ENCODE measurements at regions not wholly inside any gene's neighbourhood (a gene's known extent, or its start where the extent isn't known, plus 50 kb on each side); places are given as distances from the start of the nearest gene placed in this dataset.
"Not testable (repeated sequence)": the region's sequence is repeated elsewhere in the genome, so short reads cannot be mapped to it uniquely, and the experiment has no call there.

DNA sequence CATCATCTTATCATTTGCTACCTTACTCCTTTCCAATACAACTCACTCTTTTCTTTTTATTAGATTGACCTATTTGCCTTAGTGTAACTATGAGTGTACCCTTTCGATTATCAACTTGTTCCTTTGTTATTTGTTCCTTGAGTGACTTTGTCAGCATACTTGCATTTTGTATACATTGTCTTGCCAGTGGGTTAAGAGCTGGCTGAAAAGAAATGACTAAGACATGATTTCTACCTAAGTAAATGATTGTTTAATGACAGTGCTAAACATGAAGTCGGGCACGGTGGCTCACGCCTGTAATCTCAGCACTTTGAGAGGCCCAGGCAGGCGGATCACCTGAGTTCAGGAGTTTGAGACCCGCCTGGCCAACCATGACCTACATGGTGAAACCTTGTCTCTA is 1042.3 kb downstream of the TBL1XR1 start:
- no peak for DNase-seq

DNA sequence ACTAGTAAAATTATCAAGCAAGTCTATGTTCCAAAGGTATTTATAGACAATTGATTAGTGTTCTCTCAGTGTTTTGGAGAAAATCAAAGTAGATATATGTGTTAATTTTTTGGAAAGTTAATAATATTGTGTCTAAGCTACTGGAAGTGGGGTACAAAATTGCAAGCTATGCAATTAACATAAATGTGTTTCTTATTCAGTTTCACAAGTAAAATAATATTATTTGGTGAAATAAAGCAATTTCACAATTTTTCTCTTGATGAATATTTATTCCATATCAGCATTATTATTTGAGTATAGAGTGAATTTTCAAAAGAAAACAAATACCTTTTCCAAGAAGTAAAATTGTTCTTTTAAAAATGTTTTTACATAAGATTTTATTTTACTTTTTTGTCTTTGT is 1047.7 kb downstream of the TBL1XR1 start:
- DNase-seq = no peak

DNA sequence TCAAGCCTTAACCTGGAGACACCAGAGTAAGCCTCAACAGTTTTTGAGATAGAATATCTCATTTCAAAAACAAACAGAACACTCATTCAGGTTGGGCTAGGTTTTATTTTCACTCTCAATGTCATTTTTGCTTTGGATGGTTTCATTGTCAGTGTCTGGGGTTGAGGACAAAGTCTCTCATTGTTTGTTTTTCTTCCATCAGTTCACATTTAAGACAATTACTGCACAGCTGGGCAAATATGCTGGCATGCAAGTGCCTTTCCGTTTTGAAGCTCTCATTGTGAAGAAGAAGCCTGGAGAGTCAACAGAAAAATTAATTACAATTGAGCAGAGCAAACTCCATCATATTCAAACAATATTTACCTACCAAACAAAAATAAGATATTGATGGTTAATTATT is 1050.0 kb downstream of the TBL1XR1 start:
- DNase-seq = peak; percentile 99

DNA sequence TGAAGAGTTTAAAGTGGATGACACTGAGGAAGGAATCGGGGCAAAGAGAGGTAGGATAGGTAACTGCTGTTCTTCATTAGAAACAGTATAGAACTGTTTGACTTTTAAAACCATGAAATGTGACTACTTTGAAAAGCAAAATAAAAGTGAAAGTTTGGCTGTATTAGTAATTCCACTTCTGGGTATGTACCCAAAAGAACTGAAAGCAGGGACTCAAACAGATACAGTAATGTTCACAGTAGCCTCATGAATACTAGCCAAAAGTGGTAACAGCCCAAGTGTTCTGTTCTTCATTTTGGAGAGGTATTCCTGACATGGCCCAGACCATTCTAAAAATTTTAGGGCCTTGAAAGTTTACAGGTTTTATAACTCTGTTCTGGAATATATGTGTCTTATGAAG is 1055.4 kb downstream of the TBL1XR1 start:
- no peak for DNase-seq

DNA sequence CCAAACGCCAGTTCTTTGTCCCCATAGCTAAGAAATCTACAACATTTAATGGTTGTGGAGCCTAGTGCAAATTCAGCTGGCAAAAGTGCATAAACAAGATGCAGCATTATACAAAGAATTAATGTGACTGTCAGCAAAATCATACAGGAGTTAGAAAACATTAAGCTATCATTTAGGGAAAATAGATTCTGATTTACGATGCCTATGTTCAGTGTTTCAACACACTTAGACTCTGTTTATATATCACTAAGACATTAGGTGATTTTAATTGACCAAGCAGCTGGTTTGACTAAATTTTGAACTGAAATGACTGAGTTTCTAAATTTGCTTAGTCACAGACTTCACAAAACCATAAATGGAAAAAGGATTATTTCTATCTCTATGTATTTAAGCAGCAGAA is 1076.8 kb downstream of the TBL1XR1 start:
- peak; percentile 11 for DNase-seq

DNA sequence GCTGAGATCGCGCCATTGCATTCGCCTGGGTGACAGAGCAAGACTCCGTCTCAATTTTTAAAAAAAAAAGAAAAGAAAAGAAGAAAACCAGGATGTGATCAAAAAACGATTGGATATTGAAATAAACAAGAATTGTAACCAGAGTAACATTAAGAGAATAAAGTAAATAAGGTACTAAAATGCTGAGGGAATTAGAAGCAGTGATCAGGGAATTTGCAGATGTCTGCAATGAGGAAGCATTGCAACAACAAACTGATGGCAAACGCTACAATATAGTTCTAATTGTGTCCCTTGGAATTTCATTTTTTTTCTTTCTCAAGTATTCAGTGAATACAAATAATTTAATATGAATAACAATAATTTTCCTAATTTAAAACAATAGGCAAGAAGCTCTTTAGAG is 1077.5 kb downstream of the TBL1XR1 start:
- DNase-seq = no peak

DNA sequence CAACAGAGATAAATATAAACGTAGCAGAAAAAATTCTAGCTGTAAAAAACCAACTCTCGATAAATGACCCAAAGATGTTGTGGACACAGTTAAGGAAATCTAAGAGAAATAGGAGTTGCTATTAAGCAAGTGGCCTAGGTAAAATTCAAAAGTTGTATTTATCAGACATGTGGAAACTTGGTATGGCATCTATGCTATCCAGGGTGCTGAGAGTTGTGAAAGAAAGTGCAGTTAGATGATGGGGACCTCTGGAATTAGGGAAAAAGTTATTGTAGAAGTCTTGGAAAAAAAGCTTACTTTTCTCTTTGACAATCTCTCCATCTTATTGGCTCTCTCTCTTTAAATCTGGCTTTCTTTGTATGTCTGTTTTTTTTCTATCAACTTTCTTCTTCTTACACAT is 1090.9 kb downstream of the TBL1XR1 start:
- DNase-seq = no peak

DNA sequence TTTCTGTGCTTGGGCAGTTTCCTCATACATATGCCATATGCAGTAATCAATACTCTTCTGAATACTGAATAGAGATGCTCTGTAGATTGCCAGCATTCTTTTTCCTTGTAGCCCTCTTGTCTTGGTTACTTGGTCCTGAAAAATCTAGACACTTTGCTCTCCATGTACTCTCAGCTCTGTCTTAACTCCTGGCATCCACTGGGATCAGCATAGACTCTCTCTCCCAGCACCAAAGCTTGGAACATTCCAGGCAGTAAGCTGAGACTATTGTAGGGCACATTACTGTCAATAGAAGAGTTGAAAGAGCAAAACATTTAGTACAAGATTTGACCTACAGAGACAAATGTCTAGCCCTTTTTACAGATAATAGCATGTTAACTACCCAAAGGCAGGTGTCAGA is 1100.3 kb downstream of the TBL1XR1 start:
- DNase-seq = no peak

DNA sequence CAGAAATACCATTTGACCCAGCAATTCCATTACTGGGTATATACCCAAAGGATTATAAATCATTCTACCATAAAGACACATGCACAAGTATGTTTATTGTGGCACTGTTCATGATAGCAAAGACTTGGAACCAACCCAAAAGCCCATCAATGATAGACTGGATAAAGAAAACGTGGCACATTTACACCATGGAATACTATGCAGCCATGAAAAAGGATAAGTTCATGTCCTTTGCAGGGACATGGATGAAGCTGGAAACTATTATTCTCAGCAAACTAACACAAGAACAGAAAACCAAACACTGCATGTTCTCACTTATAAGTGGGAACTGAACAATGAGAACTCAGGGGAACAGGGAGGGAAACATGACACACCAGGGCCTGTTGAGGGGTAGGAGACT is 1103.4 kb downstream of the TBL1XR1 start:
- DNase-seq = not testable (repeated sequence)

DNA sequence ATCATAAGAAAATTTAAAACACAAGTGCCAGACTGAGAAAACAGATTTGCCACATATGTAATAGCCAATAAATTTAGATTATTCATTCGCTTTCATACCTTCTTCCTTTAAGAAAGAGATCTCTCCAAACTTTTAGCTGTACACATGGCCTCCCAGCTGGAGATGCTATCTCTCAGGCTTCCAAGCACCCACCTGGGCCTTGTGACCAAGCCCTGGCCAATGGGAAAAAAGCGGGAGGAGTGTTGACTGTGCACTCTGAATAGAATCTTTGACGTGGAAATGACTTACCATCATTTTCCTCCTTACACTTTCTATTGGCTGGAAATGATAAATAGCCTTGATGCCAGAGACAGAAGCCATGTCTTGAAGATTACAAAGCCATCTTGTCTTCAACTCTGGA is 1106.6 kb downstream of the TBL1XR1 start:
- DNase-seq = no peak

DNA sequence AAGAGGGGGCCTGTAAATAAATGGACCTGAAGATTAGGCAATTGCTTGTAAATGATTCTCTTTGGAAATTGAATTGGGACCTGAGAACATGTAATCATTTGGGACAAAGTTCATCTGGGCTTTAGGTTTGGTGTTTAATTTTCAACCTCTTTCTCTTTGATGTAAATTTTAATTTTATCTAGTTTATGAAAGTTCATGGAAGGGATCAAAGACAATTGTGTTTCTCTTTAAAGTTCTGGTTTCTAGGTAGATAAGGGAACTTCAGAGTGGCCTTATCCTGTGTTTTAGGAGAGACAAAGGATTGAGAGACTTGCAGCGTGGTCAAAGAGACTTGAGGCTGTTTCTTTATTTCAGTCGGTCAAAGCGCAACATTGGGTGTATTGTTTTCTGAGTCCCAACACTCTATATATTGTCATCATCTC is 1108.3 kb downstream of the TBL1XR1 start:
- DNase-seq = no peak

DNA sequence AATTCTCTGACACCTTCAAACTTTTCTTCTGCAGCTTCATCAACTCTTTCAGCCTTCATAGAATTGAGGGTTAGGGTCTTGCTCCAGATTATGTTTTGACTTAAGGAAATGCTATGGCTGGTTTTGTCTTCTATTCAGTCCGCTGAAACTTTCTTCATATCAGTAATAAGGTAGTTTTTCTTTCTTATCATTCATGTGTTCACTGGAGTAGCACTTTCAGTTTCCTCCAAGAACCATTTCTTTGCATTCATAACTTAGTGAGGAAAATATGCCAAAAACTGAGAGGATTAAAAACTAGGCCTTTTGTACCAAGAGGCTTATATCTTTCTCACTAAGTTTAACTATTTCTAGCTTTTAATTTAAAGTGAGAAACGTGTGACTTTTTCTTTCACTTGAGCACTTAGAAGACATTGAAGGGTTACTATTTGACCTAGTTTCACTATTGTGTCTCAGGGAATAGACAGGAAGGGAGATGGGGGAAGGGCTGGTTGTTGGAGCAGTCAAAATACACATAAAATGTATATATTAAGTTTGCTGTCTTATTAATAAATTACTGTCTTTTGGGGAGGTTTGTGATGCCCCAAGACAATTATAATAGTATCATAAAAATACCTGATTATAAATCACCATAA is 1110.1 kb downstream of the TBL1XR1 start:
- DNase-seq = no peak

DNA sequence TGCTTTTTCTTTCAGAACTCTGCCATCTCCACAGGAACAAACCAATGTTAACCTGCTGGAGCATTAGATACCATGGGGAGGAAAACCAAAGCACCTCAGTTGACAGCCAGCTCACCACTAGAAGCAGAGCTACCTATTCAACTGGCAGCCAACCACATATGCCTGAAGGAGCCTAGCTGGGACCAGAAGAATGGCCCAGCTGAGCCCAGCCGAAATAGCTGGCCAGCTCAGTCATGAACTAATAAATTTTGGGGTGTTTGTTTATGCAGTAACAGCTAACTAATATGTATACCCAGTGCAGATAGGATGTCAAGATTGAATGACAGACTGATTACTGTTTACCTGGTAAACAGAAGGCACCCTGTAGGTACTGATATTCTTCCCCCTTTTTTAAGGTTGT is 1117.5 kb downstream of the TBL1XR1 start:
- no peak for DNase-seq

DNA sequence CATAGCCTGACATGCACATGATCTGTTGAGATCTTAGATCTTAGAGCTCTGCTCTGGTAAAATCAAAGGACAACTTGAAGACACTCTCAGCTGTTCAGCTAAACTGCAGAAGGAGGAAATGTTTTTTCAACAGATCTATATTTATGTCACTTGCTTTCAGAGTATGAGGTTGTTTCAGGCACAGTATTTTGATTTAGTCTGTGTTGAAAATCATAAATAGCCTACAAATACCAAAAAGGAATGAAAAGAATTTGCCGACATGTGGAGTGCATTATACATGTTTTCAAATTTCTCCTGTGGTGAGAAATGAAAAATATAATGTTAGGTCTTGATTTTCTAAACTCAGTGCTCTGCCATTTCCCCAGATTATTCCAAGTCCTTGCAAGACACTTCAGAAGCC is 1118.4 kb downstream of the TBL1XR1 start:
- DNase-seq = no peak

DNA sequence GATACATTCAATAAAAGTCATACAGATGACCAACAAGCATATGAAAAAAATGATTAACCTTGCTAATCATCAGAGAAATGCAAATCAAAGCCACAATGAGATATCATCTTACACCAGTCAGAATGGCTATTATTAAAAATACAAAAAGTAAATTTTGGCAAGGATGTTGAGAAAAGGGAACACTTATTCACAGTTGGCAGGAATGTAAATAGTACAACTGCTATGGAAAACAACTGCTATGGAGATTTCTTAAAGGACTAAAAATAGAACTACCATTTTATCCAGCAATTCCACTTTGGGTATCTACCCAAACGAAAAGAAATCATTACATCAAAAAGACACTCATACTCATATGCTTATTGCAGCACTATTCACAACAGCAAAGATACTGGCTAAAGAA is 1121.8 kb downstream of the TBL1XR1 start:
- DNase-seq = no peak

DNA sequence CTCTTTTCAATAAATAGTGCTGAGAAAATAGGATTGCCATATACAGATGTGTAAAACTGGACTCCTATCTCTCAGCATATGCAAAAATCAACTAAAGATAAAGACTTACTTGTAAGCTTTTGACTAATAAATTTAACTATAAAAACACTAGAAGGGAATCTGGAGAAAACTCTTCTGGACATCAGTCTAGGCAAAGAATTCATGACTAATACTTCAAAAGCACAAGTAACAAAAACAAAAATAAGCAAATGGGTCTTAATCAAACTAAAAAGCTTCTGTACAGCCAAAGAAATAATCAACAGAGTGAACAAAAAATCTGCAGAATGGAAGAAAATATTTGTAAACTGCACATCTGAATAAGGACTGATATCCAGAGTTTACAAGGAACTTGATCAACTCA is 1122.2 kb downstream of the TBL1XR1 start:
- DNase-seq = no peak

DNA sequence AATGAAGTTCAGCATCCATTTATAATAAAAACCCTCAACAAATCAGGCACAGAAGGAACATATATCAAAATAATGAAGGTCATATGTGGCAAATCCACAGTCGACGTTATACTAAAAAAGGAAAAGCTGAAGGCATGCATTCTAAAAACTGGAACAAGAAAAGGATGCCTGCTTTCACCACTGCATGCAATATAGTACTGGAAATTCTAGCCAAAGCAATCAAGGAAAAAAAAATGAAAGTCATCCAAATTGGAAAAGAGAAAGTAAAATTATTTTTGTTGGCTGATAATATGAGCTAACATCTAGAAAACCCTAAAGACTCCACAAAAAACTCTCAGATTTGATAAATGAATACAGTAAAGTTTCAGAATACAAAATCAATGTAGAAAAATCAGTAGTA is 1123.2 kb downstream of the TBL1XR1 start:
- no peak for DNase-seq

DNA sequence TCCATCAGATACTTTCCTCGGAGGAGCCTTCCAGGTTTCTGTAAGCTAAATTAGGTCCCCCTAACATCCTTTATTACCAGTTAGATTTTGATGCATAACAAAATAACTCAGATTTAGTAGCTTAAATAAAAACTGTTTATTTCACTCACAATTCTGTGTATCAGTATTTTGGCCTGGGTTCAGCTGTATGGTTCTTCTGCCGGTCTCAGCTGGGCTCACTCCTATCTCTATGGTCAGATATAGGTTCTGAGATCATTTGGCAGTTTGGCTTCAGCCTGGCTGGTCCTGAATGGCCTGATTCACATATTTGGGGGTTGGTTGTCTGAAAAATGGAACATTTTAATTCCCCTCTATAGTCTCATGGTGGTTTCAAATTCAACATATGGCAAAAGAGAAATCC is 1125.3 kb downstream of the TBL1XR1 start:
- no peak for DNase-seq

DNA sequence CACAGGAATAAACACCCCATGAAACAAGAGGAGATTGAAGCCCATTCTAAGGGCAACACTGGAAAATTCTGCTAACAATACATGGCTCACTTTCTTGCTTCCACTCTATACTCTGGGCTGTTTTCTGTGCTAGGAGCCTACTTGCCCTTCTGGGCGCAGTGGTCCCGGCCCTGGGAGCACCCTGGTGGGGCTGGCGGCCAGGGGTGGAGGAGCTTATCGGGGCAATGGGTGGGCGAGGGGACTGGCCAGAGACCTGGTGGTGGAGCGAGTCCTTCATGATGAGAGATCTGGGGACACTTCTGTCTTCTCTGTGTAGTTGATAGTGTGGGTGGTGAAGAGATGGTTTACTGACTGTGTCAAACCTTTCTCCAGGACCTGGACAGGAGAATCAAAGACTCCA is 1128.5 kb downstream of the TBL1XR1 start:
- DNase-seq = no peak

DNA sequence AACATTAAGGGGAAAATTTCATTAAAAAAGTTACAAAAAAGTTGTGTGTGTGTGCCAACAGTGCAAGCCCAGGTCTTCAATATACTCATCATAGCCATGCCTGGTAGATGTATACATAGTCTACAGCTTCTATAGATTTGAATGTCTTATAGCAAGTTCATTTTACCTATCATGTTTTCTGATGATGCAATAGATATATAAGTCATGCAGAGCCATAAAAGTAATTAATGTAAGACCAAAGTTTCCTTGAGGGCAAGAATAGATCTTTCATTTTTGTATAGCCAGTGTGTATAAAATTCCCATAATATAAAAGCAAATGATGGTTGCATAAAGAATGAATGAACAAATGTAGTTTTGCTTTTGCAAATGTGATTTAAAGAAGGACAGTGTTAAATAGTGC is 1138.4 kb downstream of the TBL1XR1 start:
- DNase-seq = no peak

DNA sequence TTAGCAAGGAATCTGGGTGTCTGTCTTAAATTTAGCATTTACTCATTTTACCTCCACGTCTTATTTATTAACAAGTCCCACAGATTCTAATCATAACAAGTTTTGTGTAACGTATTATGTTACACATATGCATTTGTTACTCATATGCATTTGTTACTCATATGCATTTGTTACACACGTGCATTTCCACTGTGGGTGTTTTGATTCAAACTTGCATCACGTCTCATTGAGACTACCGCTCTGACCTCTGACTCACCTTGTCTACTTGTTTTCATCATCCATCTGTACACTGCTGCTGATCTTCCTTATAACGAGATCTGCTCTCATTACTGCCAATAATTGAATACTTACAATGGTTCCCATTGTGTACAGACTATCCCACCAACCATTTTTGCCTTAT is 1141.4 kb downstream of the TBL1XR1 start:
- DNase-seq = peak; percentile 22

DNA sequence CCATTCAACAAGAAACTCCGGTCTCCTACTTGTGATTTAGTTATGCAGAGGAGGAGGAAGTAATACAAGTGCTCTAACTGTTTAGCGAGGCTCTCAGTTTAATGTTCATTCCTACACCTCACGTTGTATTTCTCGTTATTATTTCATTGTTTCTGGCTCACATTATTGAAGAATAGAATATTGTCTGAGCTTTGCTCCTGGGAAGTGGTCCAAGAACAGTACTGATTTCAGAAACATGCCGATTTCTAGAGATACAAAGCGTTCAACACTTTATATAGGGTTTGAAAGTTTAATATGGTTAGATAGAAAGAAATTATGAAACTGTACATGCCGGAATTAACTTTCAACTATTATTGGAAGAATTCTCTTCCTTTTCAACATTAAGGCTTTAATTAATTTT is 1145.5 kb downstream of the TBL1XR1 start:
- no peak for DNase-seq

DNA sequence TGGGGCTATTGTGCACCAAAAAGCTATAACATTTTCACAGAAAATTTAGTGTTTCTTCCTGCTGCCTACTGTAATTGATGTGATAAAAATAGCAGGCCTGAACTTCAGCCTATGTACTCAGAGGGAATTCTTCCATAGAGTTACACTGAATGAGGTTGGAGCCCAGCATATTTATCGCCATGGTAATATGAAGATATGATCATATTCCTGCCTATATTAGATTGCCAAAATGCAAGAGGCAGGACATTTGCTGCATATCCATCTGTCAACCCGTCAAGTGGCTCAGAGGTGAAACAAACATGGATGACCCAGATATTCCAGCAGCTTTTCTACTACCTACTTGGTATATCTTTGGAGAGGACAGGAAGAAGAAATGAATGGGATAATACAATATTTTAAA is 1150.6 kb downstream of the TBL1XR1 start:
- no peak for DNase-seq

DNA sequence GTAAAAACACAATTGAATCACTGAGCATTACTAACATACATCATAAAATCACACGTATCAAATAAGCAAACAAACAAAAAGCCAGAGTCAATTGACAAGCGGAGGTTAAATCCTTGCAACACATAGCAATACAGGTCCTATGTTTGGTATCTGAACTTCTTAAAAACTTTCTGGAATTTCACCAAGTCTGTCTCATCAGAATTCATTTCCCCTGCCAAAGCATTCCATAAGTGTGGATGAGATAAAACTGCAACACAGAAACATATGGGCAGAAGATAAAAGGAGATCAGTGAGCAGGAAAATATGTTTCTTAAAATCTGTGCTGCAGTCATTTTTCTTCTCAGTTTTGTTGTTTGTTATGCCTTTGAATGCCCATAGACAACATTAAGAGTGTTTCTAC is 1155.5 kb downstream of the TBL1XR1 start:
- no peak for DNase-seq

DNA sequence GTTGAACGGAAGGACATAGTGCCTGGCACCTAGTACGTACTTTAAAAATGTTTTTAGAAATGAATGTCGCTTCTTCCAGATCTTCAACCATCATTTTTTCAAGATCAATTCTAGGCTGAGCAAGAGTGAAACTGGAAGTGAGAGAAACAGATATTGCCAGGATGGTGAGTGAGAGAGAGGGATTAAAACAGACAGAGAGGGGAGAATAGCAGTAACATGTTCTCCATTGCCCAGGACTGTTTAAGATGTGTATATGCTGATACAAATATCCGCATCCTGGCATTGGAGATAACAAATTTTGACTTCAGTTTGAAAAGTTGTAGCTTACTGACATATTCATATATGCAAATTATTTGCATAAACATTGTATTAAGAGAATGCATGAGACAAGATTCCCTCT is 1156.1 kb downstream of the TBL1XR1 start:
- DNase-seq = no peak

DNA sequence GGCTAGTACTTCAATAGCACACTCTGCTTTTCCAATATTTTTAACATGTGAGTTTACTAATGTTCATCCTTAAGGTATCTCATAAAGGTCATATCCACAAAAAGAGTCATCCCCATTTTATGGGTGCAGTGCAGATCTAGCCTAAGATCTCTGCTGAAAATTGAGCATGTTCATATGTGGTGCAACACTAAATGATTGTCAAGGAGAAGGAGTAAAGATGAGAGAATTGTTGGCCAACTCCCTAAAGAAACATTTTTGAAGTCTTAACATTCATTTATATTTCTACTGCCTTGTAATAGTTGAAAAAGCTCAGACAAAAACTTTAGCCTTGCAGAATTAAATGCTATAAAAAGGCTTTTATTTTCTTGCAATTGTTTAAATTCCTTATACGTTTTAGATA is 1159.6 kb downstream of the TBL1XR1 start:
- no peak for DNase-seq

Data from NCI-H1092 treated with DMSO at 0.1 percent for 48 hours (cell line).